Kidney (tissue), 13 donors: ENCODE measurements at regions not wholly inside any gene's neighbourhood (a gene's known extent, or its start where the extent isn't known, plus 50 kb on each side); places are given as distances from the start of the nearest gene placed in this dataset.
A peak's percentile ranks its signal among the peaks of the same experiment; 100 is the strongest.

ENCODE experiments used
- DNase-seq, 5 donors: peaks; one replicate each; pipeline ENCODE4 v3.0.0-alpha.2; 2013 to 2020
- FAIRE-seq: peaks from 2 replicates; lab custom pipeline; 2012; peaks lifted over from hg19 to GRCh38; lab: Jason Lieb, UNC
- H3K27ac ChIP-seq, 2 donors: one replicate each; pipeline ENCODE4 v1.7.0; 2013; ENCODE audit warnings: low read depth in 2 of 2, low read length in 2 of 2, inconsistent platforms in 1 of 2
- H3K27me3 ChIP-seq: one replicate; pipeline ENCODE4 v1.7.1; 2013; ENCODE audit warnings: low read length, inconsistent platforms; ENCODE audit not compliant: control insufficient read depth, insufficient read depth
- H3K36me3 ChIP-seq, 3 donors: one replicate each; pipeline versions ENCODE4 v1.7.0 to v1.7.1; 2013; ENCODE audit warnings: low read length in 3 of 3, control low read depth in 1 of 3, inconsistent platforms in 1 of 3; ENCODE audit not compliant: insufficient read depth in 3 of 3, control insufficient read depth in 2 of 3
- H3K4me1 ChIP-seq, 3 donors: one replicate each; pipeline versions ENCODE4 v1.7.0 to v1.7.1; 2013; ENCODE audit warnings: low read length in 3 of 3, inconsistent platforms in 1 of 3, low read depth in 1 of 3; ENCODE audit not compliant: control insufficient read depth in 2 of 3, insufficient read depth in 2 of 3
- H3K4me3 ChIP-seq, 3 donors: one replicate each; pipeline versions ENCODE4 v1.7.0 to v1.8.1; 2013; ENCODE audit warnings: low read length in 3 of 3, control low read depth in 1 of 3, inconsistent platforms in 1 of 3
- H3K9ac ChIP-seq, 3 donors: one replicate each; pipeline versions ENCODE4 v1.7.0 to v1.7.1; 2013; ENCODE audit warnings: low read length in 3 of 3, control low read depth in 1 of 3, inconsistent platforms in 1 of 3
- H3K9me3 ChIP-seq, 3 donors: one replicate each; pipeline versions ENCODE4 v1.7.0 to v1.7.1; 2013; ENCODE audit warnings: low read length in 3 of 3, control low read depth in 1 of 3, inconsistent platforms in 1 of 3; ENCODE audit not compliant: control insufficient read depth in 2 of 3, insufficient read depth in 1 of 3
- intact Hi-C: fragments of 100-400 bp; cut with DNase I; formaldehyde crosslinking; loops from one replicate; pipeline ENCODE4 v1.11.1; 2022
- TF ChIP-seq, protein P1 (sequence below): IDR thresholded peaks from 3 replicates; pipeline ENCODE4 v1.5.1; 2012; ENCODE audit warnings: mild to moderate bottlenecking, moderate library complexity, borderline replicate concordance; ENCODE audit not compliant: insufficient read depth; ENCODE audit errors: extremely low read depth
- donor health status: control.
- donor health status: control.
- donor health status: control.
- donor health status: control.
- donor health status: control.
- donor health status: DM: yes; HTN: yes; CAD: no.
- donor health status: Normal renal cell carcinoma (clear cell type).

DNA sequence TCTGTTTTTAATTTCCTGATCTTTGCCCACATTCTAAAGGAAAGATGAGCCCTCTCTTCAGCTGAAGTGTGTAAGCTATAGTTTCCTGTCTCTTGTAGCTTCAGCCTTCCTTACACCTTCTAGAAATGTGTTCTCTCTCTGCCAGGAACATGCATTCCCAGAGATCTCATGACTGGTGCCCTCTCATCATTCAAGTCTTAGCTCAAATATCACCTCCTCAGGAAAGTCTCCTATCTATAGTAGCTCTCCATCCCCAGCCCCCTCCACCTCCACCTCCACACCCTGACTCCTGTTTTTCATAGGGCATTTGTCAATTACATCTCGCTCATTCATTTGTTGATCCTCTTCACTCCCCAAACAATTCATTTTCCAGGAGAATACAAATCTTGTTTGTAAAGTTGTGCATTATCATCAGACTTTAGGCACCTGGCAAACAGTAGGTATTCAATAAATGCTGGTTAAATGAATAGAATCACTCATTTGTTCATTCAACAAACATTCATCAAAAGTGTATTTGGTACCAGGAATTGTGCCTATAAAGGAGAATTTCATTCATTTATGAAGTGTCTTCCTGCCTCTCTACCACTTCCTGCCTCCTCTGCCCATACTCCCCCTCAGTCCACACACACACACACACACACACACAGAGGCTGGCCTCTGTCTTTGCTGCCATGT is 160.3 kb downstream of the BBOX1 start:
- DNase-seq (no peak), FAIRE-seq (no peak)
- no peaks in the 10 kb centered on the region for H3K36me3 ChIP-seq
- H3K9ac ChIP-seq, result no peak overlapping the region
- no peaks in the 10 kb centered on the region for H3K9me3 ChIP-seq
- peak overlapping the region; percentile 72 to 82 for H3K27ac ChIP-seq
- H3K4me3 ChIP-seq, result no peak overlapping the region
- peaks cover 23 to 56% (median 28%) of the 10 kb centered on the region in 3 donors for H3K4me1 ChIP-seq
- no peaks in the 10 kb centered on the region for H3K27me3 ChIP-seq
- TF ChIP-seq, protein P1, sequence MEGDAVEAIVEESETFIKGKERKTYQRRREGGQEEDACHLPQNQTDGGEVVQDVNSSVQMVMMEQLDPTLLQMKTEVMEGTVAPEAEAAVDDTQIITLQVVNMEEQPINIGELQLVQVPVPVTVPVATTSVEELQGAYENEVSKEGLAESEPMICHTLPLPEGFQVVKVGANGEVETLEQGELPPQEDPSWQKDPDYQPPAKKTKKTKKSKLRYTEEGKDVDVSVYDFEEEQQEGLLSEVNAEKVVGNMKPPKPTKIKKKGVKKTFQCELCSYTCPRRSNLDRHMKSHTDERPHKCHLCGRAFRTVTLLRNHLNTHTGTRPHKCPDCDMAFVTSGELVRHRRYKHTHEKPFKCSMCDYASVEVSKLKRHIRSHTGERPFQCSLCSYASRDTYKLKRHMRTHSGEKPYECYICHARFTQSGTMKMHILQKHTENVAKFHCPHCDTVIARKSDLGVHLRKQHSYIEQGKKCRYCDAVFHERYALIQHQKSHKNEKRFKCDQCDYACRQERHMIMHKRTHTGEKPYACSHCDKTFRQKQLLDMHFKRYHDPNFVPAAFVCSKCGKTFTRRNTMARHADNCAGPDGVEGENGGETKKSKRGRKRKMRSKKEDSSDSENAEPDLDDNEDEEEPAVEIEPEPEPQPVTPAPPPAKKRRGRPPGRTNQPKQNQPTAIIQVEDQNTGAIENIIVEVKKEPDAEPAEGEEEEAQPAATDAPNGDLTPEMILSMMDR, result no peak
- intact Hi-C loops, result no loop called here

DNA sequence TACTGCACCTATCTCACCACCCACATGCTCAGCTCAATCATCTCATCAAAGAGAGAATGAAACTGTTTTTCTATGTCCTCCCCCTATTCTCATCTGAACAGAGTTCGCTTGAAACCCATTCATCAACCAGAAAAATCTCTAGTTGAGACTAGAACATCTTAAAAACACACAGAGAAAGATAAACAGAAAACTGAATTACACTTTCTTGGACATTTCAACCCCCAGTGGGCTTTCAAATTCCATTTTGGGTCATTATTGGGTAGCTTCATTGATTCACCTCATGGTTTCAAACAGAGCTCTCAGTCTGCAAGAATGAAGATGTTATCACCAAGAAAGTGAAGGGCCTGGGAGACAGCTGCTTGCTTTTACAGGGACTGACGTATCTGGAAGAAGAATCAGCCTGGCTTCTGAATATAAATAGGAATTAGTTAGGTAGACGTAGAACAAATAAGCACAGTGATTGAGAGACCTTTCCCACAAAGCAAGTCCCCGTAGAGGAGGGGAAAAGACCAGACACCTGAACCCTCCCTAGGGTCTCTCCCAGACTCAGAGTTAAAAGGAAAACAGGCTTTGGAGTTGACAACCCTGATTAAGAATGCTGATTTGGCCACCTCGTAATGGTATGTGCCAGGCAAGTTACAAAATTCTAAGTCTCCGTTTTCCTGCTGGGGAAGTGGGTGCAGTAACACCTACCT is 155.7 kb downstream of the BBOX1 start:
- no peaks in the 10 kb centered on the region for H3K9me3 ChIP-seq

DNA sequence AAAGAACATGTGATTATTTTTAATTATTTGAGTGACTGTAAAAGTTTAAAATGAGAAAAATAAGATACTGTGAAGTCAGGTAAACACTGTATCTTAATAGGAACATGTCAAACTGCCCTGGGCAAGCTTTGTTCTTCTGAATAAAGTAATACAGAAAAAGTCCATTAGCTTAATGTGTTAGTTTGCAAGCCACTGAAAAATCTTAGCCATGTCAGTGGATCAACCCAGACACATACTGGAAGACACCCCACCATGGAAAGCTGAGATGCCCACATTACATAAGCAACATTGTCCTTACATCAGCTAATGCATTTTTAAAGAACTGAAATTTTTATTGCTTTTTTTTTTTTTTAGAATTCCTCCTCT is 155.2 kb downstream of the BBOX1 start:
- Histone ChIP-seq H3K9ac (no peak overlapping the region), H3K4me3 (no peak overlapping the region), H3K36me3 (no peaks in the 10 kb centered on the region), H3K27me3 (no peaks in the 10 kb centered on the region), H3K4me1 (peaks cover 12 to 28% (median 16%) of the 10 kb centered on the region in 3 donors), H3K9me3 (no peaks in the 10 kb centered on the region), H3K27ac (no peak overlapping the region)
- DNase-seq, result no peak
- intact Hi-C loops, result no loop called here
- no peak for FAIRE-seq
- TF ChIP-seq, protein P1, result no peak

More for the DNA sequence above, 155.7 kb downstream of the BBOX1 start:
- Histone ChIP-seq H3K4me3 (peak overlapping the region in 1 of 3 donors; percentile 10), H3K4me1 (peaks cover 16 to 34% (median 20%) of the 10 kb centered on the region in 3 donors), H3K27ac (peak overlapping the region; percentile 67 to 69), H3K27me3 (no peaks in the 10 kb centered on the region), H3K9ac (no peak overlapping the region), H3K36me3 (no peaks in the 10 kb centered on the region)
- DNase-seq (no peak), FAIRE-seq (no peak)
- TF ChIP-seq, protein P1, result no peak
- intact Hi-C loops, result no loop called here
